D721Med (cell line): ENCODE measurements at regions not wholly inside any gene's neighbourhood (a gene's known extent, or its start where the extent isn't known, plus 50 kb on each side); places are given as distances from the start of the nearest gene placed in this dataset.

Source experiments
- DNase-seq: peaks from one replicate; pipeline ENCODE4 v3.0.0; 2011; ENCODE audit warnings: low spot score; ENCODE audit not compliant: insufficient read length
- FAIRE-seq: peaks from 2 replicates; lab custom pipeline; 2011; peaks lifted over from hg19 to GRCh38; lab: Jason Lieb, UNC
- TF ChIP-seq, protein P1 (sequence below): IDR thresholded peaks from 2 replicates; pipeline ENCODE4 v1.5.1; 2012; ENCODE audit warnings: mild to moderate bottlenecking, control low read depth; ENCODE audit not compliant: insufficient read depth; ENCODE audit errors: missing control alignments

DNA sequence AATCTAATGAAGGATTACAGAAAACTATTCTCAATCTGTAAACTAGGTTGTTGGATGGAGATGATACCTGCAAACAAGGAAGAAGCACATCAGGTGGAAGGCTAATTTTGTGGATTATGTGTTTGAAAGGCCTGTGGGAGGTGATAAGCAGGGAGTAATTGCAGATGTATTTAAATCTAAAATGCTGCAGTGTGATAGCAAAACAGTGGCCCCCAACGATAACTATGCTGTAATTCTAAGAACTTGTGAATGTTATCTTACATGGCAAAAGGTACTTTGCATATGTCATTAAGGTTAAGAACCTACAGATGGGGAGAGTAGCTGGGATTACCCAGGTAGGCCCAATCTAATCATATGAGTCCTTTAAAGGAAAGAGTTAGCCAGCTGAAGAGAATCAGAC is 164.5 kb upstream of the AHR start:
- FAIRE-seq = no peak
- TF ChIP-seq, protein P1, sequence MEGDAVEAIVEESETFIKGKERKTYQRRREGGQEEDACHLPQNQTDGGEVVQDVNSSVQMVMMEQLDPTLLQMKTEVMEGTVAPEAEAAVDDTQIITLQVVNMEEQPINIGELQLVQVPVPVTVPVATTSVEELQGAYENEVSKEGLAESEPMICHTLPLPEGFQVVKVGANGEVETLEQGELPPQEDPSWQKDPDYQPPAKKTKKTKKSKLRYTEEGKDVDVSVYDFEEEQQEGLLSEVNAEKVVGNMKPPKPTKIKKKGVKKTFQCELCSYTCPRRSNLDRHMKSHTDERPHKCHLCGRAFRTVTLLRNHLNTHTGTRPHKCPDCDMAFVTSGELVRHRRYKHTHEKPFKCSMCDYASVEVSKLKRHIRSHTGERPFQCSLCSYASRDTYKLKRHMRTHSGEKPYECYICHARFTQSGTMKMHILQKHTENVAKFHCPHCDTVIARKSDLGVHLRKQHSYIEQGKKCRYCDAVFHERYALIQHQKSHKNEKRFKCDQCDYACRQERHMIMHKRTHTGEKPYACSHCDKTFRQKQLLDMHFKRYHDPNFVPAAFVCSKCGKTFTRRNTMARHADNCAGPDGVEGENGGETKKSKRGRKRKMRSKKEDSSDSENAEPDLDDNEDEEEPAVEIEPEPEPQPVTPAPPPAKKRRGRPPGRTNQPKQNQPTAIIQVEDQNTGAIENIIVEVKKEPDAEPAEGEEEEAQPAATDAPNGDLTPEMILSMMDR = no peak
- DNase-seq = no peak

DNA sequence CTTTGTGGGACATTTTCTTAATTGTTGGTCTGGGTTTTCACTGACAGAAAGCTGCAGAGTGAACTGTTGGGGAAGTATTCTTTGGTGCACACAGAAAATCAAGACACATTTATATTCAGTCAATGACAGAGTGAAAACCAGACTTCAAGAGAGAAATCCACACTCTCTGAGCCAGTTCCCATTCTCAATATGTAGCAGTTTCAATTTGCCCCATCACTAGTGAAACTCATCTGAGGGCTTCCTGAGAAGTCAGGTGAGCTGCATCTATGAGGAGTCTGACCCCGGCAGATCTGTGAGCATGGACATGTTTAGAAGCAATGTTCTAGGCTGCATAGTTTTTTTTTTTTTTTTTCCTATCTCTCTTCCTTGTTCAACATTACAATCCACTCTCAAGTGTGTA is 163.7 kb upstream of the AHR start:
- TF ChIP-seq, protein P1 = no peak
- DNase-seq = no peak

DNA sequence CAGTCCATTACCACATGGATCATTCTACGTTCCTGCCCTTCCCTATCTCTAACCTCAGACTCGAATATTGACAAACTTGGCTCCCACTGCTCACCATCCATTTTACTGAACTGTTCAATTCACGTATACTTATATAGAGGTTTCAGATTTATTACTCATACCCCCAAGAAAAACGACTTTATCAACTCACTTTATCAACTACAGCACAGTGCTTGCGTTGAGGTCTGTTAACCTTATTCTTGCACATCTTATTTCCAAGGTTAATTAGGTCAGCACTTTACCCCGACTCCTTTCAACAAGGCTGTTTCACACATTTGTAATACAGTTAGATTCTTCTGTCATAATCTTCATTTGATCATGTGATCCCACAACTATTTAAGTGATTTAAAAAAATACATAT is 162.3 kb upstream of the AHR start:
- TF ChIP-seq, protein P1 = no peak
- FAIRE-seq (no peak), DNase-seq (no peak)

More for the DNA sequence above, 163.7 kb upstream of the AHR start:
- FAIRE-seq = no peak

DNA sequence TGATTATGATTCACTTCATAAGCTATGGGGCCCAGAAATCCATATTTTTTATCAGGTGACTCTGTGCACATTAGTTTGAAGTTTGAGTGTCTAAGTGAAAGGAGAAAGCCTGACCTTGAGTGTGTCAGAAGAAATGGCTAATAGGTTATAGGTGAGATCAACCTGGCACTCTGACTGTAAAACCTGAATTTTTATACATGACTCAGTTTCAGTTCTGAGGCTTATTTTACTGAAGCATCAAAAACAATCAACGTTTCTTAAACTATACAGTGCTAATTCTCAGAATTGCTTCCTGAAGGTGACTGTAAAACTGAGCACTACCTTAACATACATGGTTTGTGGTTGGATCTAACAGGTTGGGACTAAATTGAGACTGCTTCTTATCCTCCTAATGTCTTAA is 159.4 kb upstream of the AHR start:
- FAIRE-seq = no peak

DNA sequence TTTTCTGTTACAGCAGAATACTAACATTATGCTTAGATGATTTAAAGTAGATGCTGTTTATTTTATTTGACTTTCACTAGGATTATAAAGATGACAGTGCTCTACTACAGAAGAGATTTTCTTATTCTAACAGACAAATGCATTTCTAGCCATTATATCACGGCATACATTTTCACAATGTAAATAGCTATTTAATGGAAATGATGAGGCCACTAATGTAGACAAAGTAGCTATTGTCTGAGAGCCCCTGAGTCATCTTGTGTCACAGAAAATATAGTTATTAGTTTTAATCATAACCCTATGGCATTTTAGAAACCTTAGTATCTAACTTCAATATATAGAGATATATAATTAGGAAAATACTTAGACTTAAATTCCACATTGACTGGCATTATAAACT is 158.0 kb upstream of the AHR start:
- DNase-seq = no peak
- FAIRE-seq = no peak
- TF ChIP-seq, protein P1 = no peak

More for the DNA sequence above, 159.4 kb upstream of the AHR start:
- no peak for DNase-seq
- TF ChIP-seq, protein P1 = no peak

DNA sequence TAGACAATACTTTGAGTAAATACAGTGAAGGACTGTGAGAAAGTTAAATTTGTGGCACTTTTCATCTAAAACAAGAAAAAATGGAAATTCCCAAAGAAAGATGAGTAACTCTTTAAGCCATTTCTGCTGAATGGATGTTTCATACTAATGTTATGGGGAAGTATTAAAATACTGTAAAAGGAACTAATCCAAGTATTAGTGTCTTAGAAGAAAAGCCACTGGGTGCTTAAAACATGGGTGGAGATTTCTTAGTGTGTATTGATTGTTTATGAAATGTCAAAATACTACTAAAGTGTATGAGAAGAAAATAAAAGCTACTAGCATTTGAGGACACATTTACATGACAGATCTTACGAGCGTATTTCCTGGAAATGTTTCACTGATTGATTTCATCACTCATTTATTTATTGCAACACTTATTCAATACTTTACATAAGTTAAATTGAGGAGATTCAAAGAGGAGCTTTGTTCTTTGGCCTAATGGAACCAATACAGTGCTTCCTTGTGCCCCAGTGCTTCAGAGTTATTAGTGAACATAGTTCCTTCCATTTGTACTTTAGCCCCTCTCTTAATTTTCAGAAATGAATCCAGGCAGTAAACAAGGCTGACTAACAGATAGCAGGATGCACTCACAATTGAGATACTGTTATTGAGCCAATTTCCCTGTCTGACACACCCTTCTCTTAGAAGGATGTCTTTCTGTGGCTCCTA is 155.5 kb upstream of the AHR start:
- TF ChIP-seq, protein P1 = no peak
- FAIRE-seq (no peak), DNase-seq (no peak)

DNA sequence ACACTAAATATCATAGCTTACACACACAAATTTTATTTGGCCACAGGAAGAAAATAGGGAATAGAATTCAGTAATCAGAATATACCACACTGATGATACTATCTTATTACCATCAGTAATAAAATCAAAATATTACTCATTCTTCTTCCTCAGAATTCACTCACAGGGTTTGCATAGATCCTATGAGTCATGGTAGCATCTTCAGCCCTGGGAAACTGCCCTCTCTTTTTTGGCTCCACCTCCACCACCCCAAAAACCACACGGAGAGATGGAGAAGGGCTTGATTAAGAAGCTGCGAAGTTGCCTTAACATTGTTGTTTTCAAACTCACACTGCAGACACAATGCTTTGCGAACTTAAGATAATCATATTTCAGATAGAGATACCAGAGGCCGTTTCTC is 154.1 kb upstream of the AHR start:
- no peak for FAIRE-seq
- TF ChIP-seq, protein P1 = no peak
- no peak for DNase-seq
